Fibroblast of skin of left biceps (primary cell): ENCODE measurements at regions not wholly inside any gene's neighbourhood (a gene's known extent, or its start where the extent isn't known, plus 50 kb on each side); places are given as distances from the start of the nearest gene placed in this dataset.
A peak's percentile ranks its signal among the peaks of the same experiment; 100 is the strongest.

Source experiments
- DNase-seq, 2 experiments: peaks; one replicate each; pipeline ENCODE4 v3.0.0-alpha.2; 2013; ENCODE audit warnings: low read depth in 2 of 2

DNA sequence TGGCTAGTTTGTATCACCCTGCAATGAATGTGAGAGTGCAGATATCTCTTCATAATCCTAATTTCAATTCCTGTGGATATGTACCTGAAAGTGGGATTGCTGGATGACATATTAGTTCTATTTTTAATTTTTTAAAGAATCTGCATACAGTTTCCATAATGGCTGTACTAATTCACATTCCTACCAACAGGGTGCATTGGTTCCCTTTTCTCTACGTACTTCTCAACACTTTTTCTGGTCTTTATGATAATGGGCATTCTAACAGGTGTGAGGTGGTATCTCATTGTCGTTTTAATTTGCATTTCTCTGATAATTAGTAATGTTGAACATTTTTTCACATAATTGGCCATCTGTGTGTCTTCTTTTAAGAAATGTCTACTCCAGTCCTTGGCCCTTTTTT, 927.5 kb downstream of the DTWD2 start:
- no peak for DNase-seq

DNA sequence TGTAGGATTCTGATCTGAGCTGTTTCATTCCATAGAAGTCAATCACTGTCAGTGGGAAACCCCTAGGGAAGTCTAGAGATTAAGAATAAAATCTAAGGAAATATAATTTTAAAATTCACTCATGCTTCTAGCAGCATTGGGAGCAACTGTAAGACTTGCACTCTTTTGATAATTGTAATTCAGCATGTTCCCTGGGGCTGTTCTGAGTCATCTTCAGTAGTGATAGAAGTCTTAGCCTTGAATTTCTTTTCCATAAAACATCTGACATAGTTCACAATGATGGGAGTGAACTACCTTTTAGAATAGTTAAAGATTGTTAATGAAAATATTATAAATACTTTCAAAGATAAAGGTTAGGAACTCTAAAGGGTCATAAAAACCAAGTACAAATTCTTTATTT, 935.8 kb downstream of the DTWD2 start:
- no peak for DNase-seq

DNA sequence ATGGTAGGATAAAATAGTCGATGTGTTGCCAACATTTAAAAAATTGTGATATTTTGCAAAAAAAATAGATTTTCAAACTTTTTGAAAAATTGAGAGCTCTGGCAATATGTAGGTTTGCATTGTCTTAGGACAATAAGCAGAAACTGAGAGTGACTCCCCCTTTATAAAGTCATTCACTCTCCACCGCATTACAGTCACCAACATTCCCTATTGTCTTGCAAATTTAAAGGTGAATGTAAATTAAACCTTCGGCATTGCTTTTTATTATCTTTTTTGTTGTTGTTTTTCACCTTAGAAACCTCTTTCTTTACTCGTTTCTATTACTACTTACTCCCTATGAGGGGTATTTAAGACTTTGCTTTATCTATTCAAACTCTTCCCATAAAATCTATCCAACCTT, 944.2 kb downstream of the DTWD2 start:
- DNase-seq: no peak

DNA sequence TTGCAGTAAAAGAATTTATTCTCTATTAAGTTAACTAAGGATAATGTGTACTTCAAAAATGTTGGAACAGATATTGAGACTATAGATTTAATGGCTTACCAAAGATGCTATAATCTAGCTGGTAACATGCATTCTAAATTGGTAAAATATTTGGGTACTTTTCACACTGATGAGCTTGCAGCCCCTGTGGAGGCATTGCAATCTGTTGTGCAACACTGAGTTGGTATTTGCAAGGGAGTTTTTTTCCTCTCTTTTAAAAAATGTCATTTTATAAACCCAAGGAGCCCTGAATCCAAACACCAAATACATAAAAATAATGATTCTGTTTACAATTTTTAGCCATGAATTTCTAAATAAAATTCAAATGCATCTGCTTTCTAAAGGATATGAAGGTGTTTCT, 944.8 kb downstream of the DTWD2 start:
- DNase-seq: no peak

DNA sequence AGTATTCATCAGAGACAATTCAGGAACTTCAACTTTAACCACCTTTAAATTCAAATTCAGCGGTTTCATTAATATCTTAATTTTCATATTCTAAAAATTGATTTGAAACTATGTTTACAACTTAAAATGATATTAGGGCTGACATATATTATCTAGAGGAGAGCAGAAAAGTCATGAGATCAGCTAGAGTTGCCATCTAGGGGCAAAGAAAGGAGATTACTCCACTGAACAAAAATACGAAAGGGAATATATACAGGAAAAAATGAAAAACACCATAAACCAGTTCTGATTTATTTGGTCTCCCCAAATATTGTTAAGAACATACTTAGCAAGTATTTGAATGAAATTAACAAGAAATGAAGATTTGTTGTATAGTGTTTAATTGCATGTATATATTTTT, 946.3 kb downstream of the DTWD2 start:
- no peak for DNase-seq

DNA sequence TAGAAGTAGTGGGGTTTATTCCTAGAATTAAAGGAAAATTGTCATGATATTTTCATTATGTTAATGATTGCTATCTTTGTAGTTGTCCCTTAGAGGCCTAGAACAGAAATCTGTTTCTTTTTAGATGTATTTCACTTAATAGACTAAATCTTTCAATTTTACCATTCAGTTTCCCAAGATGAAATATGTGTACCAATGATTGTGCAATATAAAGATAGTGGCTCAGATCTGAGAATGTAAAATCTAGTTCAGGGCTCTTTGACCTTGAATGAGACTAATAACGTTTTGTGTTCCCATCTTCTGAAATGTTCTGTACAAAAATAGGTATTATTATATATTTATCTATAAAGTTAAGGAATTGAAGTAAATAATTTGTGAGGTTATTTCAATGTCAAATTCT, 947.9 kb downstream of the DTWD2 start:
- no peak for DNase-seq

DNA sequence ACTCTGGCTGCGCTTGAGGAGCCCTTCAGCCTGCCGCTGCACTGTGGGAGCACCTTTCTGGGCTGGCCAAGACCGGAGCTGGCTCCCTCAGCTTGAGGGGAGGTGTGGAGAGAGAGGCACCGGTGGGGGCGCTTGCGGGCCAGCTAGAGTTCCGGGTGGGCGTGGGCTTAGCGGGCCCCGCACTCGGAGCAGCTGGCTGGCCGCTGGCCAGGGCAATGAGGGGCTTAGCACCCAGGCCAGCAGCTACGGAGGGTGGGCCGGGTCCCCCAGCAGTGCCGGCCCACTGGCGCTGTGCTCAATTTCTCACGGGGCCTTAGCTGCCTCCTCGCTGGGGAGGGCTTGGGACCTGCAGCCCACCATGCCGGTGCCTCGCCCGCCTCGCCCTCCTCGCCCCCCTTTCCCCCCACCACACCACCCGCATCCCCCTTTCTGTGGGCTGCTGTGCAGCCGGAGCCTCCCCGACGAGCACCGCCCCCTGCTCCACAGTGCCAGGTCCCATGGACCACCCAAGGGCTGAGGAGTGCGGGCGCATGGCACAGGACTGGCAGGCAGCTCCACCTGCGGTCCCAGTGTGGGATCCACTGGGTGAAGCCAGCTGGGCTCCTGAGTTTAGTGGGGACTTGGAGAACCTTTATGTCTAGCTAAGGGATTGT, 954.5 kb downstream of the DTWD2 start:
- DNase-seq: no peak

DNA sequence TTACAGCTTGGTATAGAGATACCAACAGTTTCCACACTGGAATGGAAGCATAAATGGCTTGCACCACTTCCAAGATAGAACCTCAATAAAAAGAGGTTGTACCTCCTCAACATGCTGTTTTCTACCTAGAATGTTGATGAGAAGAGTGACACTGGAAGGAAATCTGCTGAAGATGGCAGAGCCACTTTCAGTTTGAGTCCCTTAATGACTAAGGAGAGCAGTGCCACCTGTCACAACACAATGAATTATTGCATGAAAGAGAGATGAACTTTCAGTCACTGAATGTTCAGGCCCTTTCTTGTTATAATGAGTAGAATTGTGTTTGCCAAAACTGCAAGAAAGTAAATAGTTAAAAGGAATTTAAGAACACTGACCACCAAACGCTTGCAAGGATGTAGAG, 958.5 kb downstream of the DTWD2 start:
- DNase-seq: no peak

DNA sequence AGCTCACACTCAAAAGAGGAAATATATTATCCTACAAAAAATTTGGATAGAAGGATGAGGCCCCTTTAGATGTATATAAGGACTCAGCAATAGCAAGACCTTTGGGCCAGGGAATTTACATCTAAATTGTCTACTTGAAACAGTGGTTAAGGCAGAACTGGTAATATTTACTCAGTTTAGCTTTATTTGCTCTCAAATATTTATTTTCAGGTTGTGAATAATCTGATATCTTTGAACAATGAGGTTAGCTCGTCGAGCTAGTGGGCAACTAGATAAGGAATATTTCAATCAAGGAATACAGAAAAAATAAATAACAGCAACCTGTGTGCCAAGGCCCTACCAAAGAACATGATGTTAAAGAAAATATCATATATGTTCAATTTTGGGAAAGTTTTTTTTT, 966.3 kb downstream of the DTWD2 start:
- DNase-seq: no peak

DNA sequence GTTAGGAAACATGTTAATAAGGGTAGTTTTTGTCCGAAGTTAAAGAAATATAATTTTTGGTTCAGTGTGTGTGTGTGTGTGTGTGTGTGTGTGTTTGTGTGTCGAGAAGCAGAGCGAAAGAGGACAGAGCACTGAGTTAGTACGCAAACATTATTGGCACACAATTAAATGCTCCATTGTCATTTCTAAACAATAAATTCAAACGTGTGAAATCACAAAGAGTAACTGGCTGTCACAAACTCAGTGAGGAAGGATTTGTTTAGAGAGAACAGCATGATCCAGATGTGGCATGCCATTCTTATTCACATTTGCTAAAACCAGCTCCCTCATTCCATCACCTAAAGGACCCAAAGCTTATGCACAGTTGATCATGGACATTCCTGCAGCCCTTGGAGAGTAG, 970.8 kb downstream of the DTWD2 start:
- no peak for DNase-seq

DNA sequence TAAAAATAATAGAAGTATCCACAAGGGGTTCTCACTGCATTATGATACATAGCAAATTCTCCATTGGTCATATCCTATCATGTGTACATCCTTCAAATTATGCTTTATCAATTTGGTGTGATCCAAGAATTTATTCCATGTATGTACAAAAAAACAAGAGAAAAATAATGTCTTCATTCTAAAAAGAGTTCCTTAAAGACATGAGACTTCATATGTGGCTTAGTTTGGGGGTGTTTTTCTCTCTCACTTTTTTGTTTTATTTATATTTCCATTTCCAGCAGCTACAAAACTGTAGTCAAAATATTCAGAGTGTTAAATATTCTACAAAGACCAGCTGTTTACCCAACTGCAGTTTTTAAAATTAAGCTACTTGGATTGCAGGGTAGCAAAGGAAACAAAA, 972.0 kb downstream of the DTWD2 start:
- DNase-seq: no peak

DNA sequence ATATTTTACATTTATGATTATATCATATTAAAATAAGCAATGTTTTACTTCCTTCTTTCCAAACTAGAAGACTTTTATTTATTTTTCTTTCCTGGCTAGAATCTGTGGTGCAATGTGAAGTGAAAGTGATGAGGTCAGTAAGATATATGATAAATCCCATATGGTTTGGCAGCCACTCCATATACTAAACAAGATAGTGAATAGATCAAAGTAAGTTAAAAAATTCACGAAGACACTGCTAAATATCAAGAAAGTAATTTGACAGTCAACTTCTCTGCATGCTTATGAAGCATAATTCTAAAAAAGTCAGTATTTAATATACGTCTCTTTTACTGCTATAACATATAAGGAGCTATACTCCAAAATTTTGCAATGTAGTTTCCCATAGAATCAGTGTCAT, 972.8 kb downstream of the DTWD2 start:
- no peak for DNase-seq

DNA sequence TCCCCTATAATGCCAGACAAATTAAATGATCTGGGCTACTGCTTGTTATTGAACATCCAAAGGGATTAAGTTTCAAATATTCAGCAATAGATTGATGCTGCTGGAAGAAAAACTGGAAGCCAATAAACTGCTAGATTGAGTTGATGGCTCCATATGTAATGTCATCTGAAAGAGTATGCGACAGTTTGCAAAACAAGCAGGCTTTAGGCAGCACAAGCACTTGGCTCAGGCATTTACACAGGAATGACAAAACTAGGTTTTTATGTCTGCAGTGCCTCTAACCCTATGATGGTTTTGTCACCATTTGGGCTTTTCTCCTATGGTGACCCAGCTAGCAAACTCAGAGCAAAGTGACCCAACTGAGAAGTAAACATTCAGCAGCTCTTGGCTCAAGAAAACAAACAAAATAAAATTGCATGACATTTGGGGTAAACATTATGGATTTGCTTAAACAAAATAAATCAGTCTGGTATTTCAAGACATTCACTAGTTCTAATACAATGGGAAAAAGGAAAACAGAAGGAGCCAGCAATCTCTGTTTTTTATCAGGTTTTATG, 978.5 kb downstream of the DTWD2 start:
- DNase-seq: no peak

DNA sequence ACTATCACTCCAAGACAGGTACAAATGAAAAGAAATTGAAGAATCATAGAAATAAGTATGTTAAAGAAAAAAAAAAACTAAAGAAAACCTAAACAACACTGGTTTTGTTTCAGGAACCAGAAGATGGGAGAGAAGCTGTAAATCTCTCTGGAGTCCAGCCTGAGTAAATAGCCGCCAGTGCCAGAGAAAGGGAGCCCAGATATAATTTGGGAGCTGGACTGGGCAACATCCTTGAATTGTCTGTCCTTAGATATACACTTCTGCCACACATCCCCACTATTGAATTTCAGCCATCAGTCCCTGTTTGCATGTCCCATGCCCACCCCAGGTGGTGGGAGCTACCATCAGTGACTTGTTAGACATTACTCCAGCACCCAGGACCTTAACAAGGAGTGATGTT, 979.6 kb downstream of the DTWD2 start:
- no peak for DNase-seq

DNA sequence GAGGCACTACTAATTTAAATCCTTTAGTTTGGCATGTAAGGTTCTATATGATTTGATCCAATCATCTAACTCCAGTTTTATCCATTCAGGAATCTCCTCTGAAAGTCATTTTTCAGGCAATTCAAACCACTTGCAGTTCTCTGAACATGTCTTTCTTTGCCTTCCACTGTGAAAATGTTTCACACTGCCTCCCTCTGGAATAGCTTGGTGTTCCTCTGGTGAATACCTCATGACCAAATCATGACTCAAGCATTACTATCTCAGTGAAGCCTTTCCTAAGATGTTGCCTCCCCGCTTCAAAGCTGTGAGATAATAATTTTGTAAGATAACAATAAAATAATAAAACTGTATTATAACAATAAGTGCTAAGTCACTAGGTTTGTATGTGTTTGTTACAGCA, 981.1 kb downstream of the DTWD2 start:
- no peak for DNase-seq

DNA sequence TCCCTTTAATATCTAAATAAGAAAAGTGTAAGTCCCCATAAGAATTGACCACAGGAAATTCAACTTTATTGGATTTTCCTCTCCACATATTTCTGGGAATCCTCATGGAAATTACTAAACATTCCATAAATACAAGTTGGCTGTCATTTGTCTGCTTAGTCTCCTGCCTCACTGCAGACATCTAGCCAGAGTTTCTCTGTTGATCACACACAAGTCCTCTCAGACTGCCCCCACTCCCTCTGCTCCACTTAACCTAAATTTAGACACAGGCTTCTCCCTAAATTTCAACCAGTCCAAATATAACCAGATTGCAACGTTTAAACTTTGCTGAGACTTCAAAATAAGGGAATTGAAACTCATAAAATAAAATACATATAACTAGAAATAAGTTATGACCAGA, 982.1 kb downstream of the DTWD2 start:
- DNase-seq: peak in 1 of 2 experiments; percentile 10

DNA sequence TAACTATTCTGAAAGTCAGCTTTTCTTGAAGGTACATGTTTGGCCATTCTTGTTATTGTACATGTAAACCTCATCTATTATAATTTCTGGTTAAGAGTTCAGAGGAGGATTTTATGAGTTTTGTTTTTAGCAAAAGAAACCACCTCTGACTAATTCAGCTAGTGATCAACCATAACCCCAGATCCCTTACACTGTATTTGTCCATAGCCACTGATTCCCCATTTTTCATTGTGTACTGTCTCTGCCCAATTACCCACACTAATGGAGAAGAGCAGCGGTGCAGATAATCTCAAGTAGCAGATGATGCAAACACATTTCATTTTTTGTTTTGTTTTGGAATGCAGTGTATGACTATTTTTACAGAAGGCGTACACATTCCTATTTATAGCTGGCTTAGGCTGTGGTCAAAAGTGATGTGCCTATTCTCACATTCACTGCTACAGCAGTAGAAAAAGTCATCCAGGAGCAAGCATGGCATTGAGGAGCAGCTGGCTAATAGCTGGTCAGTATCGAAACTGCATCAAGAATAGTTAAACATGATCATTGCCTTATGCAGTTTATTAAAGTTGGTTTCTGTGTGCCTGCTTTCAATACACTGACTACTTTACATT, 988.3 kb downstream of the DTWD2 start:
- no peak for DNase-seq

DNA sequence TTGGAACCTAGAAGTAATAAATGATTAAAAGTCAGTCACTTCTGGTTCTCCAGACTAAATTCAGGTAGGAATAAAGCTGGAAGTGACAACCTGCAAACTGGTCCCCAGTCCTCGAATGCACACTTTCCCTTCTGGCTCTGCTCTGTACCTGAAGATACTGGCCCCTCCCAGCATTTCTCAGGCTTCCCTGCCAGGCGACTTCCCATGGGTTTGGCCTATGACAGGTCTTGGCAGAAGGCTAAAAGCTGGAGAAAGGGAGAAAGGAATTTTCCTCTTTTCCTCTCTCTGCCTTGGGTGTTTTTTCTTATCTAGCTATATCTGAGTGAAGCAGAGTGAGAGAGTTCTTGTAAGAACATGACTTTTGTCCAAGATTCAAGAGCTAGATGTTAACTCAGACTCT, 1005.7 kb downstream of the DTWD2 start:
- no peak for DNase-seq

DNA sequence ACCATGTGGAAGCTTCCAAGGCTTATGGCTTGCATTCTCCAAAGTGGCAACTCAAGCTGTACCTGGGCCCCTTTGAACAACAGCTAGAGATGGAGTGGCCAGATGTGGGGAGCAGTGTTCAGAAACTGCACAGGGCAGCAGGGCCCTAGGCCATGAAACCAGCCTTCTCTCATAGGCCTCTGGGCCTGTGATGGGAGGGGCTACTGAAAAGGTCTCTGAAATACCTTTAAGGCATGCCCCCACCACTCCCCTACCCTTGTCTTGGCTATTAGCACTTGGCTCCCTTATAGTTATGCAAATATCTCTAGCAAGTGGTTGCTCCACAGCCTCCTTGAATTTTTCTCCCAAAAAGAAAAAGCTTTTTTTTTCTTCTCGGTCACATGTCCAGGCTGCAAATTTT, 1014.6 kb downstream of the DTWD2 start:
- DNase-seq: no peak

DNA sequence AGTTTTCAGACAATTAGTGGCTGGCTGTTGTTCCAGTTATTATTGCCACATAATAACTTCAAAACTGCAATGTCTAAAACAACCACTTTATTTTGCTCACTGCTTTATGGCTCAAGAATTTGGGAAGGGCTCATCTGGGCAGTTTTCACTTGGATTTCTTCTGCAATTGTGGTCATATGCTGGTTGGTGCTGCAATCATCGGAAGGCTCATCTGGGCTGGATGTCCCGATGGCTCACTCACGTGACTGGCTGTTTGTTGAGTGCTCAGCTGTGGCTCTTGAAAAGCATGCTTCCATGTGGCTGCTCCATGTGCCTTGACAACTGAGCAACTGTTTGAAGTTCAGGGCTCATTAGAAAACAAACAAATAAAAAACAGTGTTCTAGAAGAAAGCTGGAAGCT, 1032.5 kb downstream of the DTWD2 start:
- DNase-seq: no peak

DNA sequence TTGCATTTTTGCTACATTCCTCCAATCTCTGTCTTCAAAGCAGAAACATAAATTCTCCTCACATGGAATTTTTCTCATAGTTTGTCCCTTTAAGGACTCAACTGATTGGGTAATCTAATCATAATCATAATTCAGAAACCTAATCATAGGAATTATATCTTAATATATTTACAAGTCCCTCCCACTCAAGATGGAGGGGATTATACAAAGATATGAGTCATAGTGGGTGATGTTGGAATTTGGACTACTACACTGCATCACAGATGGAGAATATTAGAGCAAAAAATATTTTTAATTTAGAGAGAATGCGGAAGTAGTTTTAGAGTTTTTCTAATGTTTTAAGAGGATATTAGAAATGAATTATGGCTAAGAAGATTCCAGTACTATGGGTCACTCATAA, 1034.0 kb downstream of the DTWD2 start:
- peak; percentile 70 to 74 for DNase-seq

DNA sequence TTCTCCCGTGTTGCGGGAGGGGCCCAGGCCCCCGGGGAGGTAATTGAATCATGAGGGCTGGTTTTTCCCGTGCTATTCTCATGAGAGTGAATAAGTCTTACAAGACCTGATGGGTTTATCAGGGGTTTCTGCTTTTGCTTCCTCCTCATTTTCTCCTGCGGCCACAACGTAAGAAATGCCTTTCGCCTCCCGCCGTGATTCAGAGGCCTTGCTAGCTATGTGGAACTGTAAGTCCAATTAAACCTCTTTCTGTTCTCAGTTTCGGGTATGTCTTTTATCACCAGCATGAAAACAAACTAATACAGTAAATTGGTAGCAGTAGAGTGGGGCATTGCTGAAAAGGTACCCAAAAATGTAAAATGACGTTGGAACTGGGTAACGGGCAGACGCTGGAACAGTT, 1035.1 kb downstream of the DTWD2 start:
- no peak for DNase-seq

DNA sequence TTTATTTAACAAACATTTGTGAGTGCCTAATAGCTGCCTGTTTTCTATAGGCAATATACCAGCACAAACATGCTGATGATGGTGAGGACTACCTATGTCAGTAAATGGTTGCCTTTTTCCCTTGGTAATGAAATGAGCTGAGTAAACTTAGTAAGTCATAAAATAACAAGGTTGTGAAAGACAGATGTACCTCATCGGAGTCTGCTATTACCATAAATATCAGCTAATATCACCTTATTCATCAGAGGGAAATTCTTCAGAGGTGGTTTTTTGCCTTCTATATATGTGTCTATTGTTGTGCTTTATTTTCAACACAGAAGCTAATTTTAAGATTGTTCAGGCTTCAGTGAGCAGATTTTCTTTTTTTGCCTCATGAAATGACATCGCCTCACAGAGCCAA, 1040.5 kb downstream of the DTWD2 start:
- DNase-seq: no peak

DNA sequence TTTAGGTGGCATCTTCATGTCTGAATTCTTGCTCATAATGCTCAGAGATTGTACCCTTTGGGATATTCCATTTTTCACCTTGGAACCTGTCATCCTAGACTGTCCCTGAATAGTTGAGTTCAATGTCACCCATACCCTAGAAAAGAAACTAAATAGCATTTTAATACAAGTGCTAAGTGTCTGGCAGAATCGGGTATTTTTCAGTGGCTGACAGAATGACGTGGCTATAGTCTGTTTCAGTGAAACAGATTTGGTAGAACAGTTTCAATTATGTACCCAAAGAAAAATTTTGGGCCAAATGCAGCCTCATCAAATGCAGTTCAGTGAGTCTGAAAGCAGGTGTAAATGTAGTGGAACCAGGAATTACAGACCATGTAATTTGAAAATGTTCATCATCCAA, 1041.2 kb downstream of the DTWD2 start:
- DNase-seq: no peak
